HG02840 (cell line): ENCODE measurements at regions not wholly inside any gene's neighbourhood (a gene's known extent, or its start where the extent isn't known, plus 50 kb on each side); places are given as distances from the start of the nearest gene placed in this dataset.

Source experiments
- ATAC-seq: cut with Tn5 transposase; IDR thresholded peaks from one replicate; pipeline ENCODE4 v1.9.1; 2021; ENCODE audit warnings: mild to moderate bottlenecking, moderate library complexity, moderate number of reproducible peaks; ENCODE audit not compliant: unreplicated experiment, low FRiP score

DNA sequence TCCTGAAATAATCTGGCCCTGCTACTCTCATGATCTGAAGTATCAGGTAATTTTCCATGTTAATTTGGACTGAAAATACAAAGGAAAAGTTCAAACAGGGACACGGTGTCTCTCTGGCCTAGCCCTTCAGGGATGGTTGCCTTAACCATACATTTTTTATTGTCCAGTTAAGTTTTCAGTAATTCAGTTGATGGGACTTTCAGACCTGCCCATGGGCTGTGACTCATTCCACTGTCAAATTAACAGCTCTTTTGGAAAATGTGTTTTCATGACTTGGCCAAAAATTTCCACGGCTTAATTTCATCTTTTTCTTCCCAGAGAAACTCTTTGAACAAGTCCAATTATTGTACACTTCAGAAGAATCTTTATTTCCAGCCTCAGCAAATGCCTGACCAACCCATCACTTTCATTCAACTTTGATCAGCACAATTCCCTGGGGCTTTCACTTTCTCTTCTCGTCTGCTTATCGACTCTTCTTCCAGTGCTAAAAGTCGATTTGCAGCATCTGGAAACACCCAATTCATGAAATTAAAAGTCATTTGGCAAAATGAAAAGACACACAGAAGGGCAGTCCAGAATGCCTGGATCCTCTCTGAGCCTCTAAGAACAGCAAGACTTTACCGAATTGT lies 293.9 kb downstream of the RAB28 start:
- no peak for ATAC-seq

GRCh38 chr4:13184199-13184598 lies 299.9 kb downstream of the RAB28 start:
- no peak for ATAC-seq

DNA sequence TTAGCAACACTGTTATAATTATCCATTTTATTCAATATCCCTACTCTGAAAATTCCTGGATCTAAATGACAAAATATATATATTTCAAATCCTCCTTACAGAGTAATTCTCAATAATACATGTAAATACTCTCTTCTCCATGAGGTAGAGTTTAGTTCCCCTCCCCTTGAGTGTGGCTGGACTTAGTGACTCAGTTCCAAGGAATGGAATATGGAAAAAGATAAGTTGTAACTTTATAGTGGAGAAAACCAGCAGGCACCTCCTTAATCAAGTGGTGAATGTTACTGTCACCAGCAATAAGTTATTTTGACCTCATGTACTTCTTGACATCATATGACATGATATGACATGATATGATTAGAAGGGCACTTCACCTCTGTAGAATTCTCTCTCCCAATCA lies 302.0 kb downstream of the RAB28 start:
- no peak for ATAC-seq

DNA sequence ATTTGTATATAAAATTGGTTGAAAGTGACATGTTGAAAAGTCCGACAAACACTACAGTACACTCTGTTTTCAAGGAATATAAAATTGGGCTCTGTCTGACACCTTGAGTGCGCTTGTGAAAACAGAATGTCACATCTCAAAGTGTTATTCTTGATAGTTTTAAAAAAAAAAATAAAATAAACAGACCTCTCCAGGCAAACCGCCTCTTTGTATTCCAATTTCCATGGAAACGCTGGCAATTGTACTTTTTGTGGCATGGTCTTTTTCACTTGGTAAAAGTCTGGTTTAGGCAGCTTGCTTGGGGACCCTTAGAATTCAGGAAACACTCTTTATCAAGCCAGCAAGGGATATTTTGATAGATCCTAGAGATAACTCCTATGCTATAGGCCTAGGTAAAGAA lies 302.5 kb downstream of the RAB28 start:
- ATAC-seq, result no peak

DNA sequence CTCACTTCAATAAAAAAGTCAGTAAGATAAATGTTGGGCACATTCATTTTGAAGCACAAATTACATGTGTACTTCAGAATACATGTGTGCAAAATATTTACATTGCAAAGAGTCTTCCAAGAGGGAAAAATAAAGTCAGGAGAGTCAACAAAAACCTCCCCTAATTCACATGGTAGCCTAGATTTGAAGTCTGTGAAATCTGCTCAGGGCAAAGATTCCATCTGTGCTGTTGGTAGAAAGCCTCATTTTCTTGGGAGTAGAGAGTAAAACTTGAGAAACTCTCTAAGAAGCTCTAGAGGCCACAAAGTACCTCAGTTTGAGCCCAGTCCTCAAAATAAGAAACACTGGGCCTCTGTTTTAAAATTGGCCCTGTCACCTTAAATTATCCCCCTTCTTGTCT lies 303.4 kb downstream of the RAB28 start:
- ATAC-seq, result no peak

- ATAC-seq, result no peak
These were observed 305.5 kb downstream of the RAB28 start for GRCh38 chr4:13178621-13179020.

- ATAC-seq, result no peak
These were observed 307.4 kb downstream of the RAB28 start for GRCh38 chr4:13176741-13177142.

- no peak for ATAC-seq
These were observed 309.2 kb downstream of the RAB28 start for GRCh38 chr4:13174926-13175325.

DNA sequence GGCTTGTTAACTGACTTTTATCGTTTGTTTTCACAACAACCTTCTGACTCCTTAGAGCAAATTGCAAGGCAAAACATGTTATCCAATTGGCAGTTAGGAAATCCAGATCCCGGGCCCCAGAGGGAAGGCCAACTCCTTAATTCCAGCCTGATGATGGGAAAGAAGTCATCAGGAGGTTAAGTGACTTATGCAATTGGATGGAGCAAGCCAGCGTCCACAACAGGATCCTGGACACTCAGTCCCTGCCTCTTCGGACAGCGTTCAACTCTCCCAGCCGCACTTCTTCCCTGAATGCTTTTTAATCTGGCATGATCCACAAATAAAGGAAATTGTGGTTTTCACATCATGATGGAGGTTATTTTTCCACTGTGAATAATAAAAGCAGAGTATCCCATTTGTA lies 310.1 kb downstream of the RAB28 start:
- ATAC-seq, result no peak

- ATAC-seq, result no peak
These were observed 312.7 kb downstream of the RAB28 start for GRCh38 chr4:13171292-13172057.

- no peak for ATAC-seq
These were observed 314.2 kb downstream of the RAB28 start for GRCh38 chr4:13169731-13170525.

- ATAC-seq, result no peak
These were observed 315.8 kb downstream of the RAB28 start for GRCh38 chr4:13168326-13168725.

- no peak for ATAC-seq
These were observed 317.9 kb downstream of the RAB28 start for GRCh38 chr4:13166214-13166613.

- ATAC-seq, result no peak
These were observed 319.3 kb downstream of the RAB28 start for GRCh38 chr4:13164783-13165331.

DNA sequence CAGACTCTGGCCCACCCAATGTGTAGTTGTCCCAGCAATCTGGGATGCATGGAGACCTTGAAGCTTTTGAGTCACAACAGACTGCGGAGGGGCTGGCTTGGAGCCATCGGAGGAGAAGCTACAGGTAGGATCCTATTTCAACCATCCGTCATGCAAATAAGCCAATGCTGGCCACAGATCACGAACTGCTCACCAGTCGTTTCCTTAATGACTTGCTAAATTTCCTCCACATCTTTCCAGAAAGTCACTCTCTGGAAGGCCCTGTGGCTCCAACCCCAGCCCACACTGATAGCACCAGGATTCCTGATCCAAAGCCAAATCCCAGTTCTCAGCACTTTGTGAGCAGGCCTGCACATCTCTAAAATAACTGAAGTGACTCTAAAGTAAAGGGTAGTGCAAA lies 321.3 kb downstream of the RAB28 start:
- ATAC-seq, result no peak

DNA sequence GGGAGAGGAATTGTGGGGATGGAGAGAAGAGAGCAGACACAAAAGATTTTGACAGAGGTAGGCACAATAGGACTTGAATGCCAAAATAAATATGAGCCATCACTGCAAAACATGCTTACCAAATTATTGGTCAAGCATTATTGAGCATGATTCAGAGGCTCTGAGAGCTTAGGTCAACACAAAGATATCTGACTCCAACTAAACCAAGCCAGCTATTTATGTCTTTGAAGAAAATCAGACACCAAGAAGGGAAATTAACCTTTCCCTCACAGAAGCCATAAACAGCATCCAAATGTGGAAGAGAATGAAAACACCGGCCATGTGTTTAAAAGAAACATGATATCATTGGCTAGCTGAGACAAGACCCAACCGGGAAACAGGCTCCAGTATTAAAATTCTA lies 323.2 kb downstream of the RAB28 start:
- no peak for ATAC-seq

- ATAC-seq, result no peak
These were observed 325.0 kb downstream of the RAB28 start for GRCh38 chr4:13159041-13159620.

DNA sequence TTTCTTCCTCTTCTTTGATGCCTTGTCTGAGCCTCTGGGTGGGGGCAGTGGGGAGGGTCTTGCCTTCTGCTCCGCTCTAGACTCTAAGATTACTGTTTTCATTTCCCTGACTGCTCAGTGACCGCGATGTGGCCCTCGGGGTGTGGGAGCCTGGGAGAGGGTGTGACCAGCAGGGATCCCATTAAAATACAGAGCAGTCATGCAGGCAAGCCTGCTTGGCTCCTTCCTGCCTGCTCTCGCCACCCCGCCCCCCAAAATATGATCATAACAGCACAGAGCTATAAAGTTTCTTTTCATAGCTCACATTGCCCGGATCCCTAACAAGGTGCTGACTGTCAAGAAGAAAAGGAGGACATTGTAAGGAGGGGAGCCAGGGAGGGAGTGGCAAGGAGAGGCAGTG lies 332.9 kb downstream of the RAB28 start:
- no peak for ATAC-seq

DNA sequence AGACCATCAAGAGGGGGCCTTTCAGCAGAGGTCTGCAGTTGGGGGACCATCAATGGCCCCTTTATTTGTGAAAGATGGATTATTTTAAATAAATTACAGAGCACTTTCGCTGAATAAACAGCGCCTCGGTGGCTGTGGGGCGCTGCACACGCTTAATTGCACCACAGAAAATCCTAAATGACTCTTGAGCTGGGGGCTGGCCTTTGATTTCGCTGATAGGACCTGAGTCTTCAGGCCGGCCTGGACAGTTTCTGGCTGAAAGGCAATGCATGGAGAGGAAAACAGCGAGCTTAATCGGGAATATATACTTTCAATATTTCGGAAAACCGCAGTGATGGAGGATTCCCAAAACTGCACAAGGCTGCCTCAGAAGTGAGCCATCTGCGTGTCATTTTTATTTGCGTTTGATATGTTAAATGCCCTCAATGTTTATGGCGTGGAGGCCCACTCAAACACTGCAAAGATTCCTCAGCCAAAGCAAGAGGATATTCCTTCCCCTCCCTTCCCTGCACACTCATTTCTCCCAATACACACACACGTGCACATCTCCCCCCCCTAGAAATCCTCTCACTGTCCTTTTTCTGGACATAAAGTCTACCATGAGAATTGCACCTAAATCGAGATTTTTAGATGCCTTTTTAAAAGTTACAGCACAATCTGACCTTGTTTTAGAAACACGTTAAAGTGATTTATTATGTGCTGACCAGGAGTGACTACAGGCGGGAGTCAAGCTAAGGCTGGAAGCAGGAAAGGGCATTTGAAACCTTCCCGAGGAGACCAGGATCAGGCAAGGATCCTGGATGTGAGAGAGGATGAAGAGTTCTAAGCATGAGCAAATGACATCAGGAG lies 340.7 kb downstream of the RAB28 start:
- ATAC-seq, result no peak

DNA sequence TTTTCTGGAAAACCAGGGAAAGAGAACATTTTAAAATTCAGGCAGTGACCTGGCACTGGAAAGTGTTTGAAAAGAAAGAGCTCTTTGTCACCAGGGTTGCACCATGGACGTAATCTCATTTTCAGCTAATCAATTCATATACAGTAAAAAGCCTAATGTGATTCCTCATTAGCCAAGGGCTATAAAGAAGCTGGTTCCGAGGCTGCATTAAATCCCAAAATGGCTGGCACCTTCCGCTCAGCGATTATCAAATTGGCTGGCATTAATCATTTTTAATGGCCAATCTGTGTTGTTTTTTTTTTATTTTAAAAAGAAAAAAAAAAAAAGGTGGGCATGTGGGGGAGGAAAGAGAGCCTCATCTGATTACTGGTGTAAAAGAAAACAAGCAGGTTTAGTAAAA lies 341.4 kb downstream of the RAB28 start:
- no peak for ATAC-seq
